ENCODE measurements at regions not wholly inside any gene's neighbourhood (a gene's known extent, or its start where the extent isn't known, plus 50 kb on each side); places are given as distances from the start of the nearest gene placed in this dataset.

- no peaks in the 10 kb centered on the region for H3K9me2 ChIP-seq
- no peaks in the 10 kb centered on the region for H3K9me3 ChIP-seq
- H4K20me1 ChIP-seq (ENCODE audit: insufficient read depth) = no peaks in the 10 kb centered on the region
- POLR2A ChIA-PET = no interaction called here
- H3K4me3 ChIP-seq (ENCODE audit: low read depth in 2 of 2, low read length in 1 of 2) = no peak overlapping the region
- H3K36me3 ChIP-seq (replicated peaks in 1 of 2; ENCODE audit: control insufficient read depth in 1 of 2, insufficient read depth in 2 of 2, low read length in 1 of 2) = no peaks in the 10 kb centered on the region
- H3K9ac ChIP-seq = no peak overlapping the region
- H3K79me2 ChIP-seq (ENCODE audit: insufficient read depth) = no peaks in the 10 kb centered on the region
- H3K4me1 ChIP-seq (ENCODE audit: control insufficient read depth in 1 of 2, insufficient read depth in 2 of 2, low read depth in 1 of 2, low read length in 1 of 2) = peaks cover 0 to 10% of the 10 kb centered on the region in 2 experiments; a peak in 1 of 4 replicates
- 37% methylated on average over 3 of the region's 3 CpGs for WGBS (ENCODE audit: low lambda C conversion rate)
- TF ChIP-seq RFX5 (IDR thresholded peaks at IDR 0.05; ENCODE audit: low read length) (no peak), TAF1 (IDR thresholded peaks at IDR 0.05; ENCODE audit: borderline replicate concordance, low read depth, low read length) (no peak), USF1 (IDR thresholded peaks at IDR 0.05; ENCODE audit: borderline replicate concordance, low read depth) (no peak), CTCF (IDR thresholded peaks at IDR 0.05) (no peak), JUND (IDR thresholded peaks at IDR 0.05) (no peak), USF2 (IDR thresholded peaks at IDR 0.05; ENCODE audit: borderline replicate concordance, low read depth, low read length) (no peak), GABPA (IDR thresholded peaks at IDR 0.05; ENCODE audit: low read depth) (no peak), ELF1 (IDR thresholded peaks at IDR 0.05) (no peak), EZH2phosphoT487 (IDR thresholded peaks at IDR 0.05; ENCODE audit: borderline replicate concordance, low read depth) (no peak), POLR2AphosphoS5 (IDR thresholded peaks at IDR 0.05; ENCODE audit: low read depth, low read length) (no peak), FOXJ3 (CRISPR knock-in tag; IDR thresholded peaks at IDR 0.05) (no peak), NRF1 (IDR thresholded peaks at IDR 0.05; ENCODE audit: low read depth, low read length) (no peak), IRF3 (IDR thresholded peaks at IDR 0.05; ENCODE audit: low read depth, low read length) (no peak), SMC3 (IDR thresholded peaks at IDR 0.05; ENCODE audit: low read depth, low read length) (no peak), MAX (IDR thresholded peaks at IDR 0.05; ENCODE audit: low read depth) (no peak)
- H3F3A ChIP-seq (replicated peaks; ENCODE audit: insufficient read depth) = no peaks in the 10 kb centered on the region
- no peak overlapping the region for H3K27ac ChIP-seq (ENCODE audit: low read depth in 2 of 2, low read length in 1 of 2)
- DNase-seq = no peak
- CTCF ChIA-PET = interaction anchor here (1.3 kb wide), 1 partner anchor 10 kb away, joined by 3 read pairs; no protein-coding TSS in a partner anchor
- H3K27me3 ChIP-seq (ENCODE audit: insufficient read depth) = no peaks in the 10 kb centered on the region
- no peak overlapping the region for H2AFZ ChIP-seq (ENCODE audit: low read depth)
- H3K4me2 ChIP-seq = no peak overlapping the region
Observed at GRCh38 chr4:98780926-98781325, 122.5 kb upstream of the TSPAN5 start.

All from SK-N-SH (cell line).